ENCODE measurements at regions not wholly inside any gene's neighbourhood (a gene's known extent, or its start where the extent isn't known, plus 50 kb on each side); places are given as distances from the start of the nearest gene placed in this dataset.

GRCh38 chr10:58101682-58102081 is 166.0 kb downstream of the IPMK start:
- TF ChIP-seq SIN3A (IDR thresholded peaks at IDR 0.05; ENCODE audit: borderline replicate concordance, insufficient read depth, low read depth, low read length) (no peak), CTCF (IDR thresholded peaks at IDR 0.05) (no peak)

All from Panc1 (cell line).